ENCODE measurements at regions not wholly inside any gene's neighbourhood (a gene's known extent, or its start where the extent isn't known, plus 50 kb on each side); places are given as distances from the start of the nearest gene placed in this dataset.
"Not testable (repeated sequence)": the region's sequence is repeated elsewhere in the genome, so short reads cannot be mapped to it uniquely, and the experiment has no call there.

DNA sequence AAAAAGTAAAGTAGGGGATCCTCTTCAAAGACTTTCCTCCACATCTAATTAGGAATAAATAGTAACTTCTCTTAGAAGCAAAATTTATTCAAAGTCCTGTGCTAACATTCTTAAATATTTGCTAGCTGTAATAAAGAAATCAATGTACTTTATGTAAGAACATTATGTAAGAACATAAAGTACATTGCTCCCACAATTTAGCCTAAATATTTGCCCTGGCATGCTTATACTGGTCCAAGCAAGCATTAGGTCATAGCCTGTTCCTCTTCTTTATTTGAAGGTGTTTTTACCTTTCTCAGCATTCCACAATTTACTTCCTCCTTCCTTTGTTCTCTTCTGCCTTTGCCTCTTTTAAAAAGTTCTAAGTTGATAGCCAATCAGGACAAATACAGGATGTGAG, 1480.5 kb upstream of the TENM4 start:
- H4K91ac ChIP-seq (ENCODE audit: low read depth, low read length); H2BK120ac ChIP-seq (ENCODE audit: insufficient read depth, low read length, poor library complexity); H4K12ac ChIP-seq (ENCODE audit: low read depth, low read length); H3K4me2 ChIP-seq (ENCODE audit: low read length); H3K4me1 ChIP-seq (ENCODE audit: control insufficient read depth in 1 of 2, insufficient read depth in 2 of 2, low read length in 2 of 2); H4K8ac ChIP-seq (ENCODE audit: low read depth, low read length); H3K79me2 ChIP-seq (ENCODE audit: control insufficient read depth, insufficient read depth, low read length, poor library complexity); H3K36me3 ChIP-seq (ENCODE audit: control insufficient read depth in 1 of 2, insufficient read depth in 2 of 2, low read length in 2 of 2); H2AFZ ChIP-seq (ENCODE audit: insufficient read depth, low read length, poor library complexity); DNase-seq; H2BK12ac ChIP-seq (ENCODE audit: low read length); H3K27me3 ChIP-seq (ENCODE audit: insufficient read depth, low read length); H3K4me3 ChIP-seq (ENCODE audit: low read depth, low read length); H3K23ac ChIP-seq (ENCODE audit: low read length); H3K79me1 ChIP-seq (ENCODE audit: low read length); H3K9me3 ChIP-seq (ENCODE audit: insufficient read depth, low read depth, low read length); H3K9ac ChIP-seq (ENCODE audit: low read length); H3K4ac ChIP-seq (ENCODE audit: low read depth, low read length); H3K27ac ChIP-seq (ENCODE audit: low read depth, low read length); H2AK5ac ChIP-seq (ENCODE audit: low read length); H3K14ac ChIP-seq (ENCODE audit: low read length); H3K18ac ChIP-seq (ENCODE audit: low read length); H2BK5ac ChIP-seq (ENCODE audit: low read depth, low read length, poor library complexity): not testable (repeated sequence)

GRCh38 chr11:80916173-80916798, 1475.5 kb upstream of the TENM4 start:
- H2BK120ac ChIP-seq (ENCODE audit: insufficient read depth, low read length, poor library complexity), result no peak overlapping the region

GRCh38 chr11:80914311-80914710, 1473.5 kb upstream of the TENM4 start:
- Histone ChIP-seq H3K27ac (ENCODE audit: low read depth, low read length) (no peak overlapping the region), H3K27me3 (ENCODE audit: insufficient read depth, low read length) (no peaks in the 10 kb centered on the region), H3K9me3 (ENCODE audit: insufficient read depth, low read depth, low read length) (no peaks in the 10 kb centered on the region), H3K79me1 (ENCODE audit: low read length) (no peaks in the 10 kb centered on the region), H2BK120ac (ENCODE audit: insufficient read depth, low read length, poor library complexity) (no peak overlapping the region), H2BK12ac (ENCODE audit: low read length) (no peak overlapping the region), H4K8ac (ENCODE audit: low read depth, low read length) (no peak overlapping the region), H3K36me3 (ENCODE audit: control insufficient read depth in 1 of 2, insufficient read depth in 2 of 2, low read length in 2 of 2) (no peaks in the 10 kb centered on the region), H3K4me3 (ENCODE audit: low read depth, low read length) (no peak overlapping the region), H3K4ac (ENCODE audit: low read depth, low read length) (no peak overlapping the region), H4K91ac (ENCODE audit: low read depth, low read length) (no peak overlapping the region), H2AFZ (ENCODE audit: insufficient read depth, low read length, poor library complexity) (no peak overlapping the region), H3K14ac (ENCODE audit: low read length) (no peak overlapping the region), H4K12ac (ENCODE audit: low read depth, low read length) (no peak overlapping the region), H3K23ac (ENCODE audit: low read length) (no peak overlapping the region), H3K4me2 (ENCODE audit: low read length) (no peak overlapping the region), H3K79me2 (ENCODE audit: control insufficient read depth, insufficient read depth, low read length, poor library complexity) (no peaks in the 10 kb centered on the region), H3K18ac (ENCODE audit: low read length) (no peak overlapping the region), H3K9ac (ENCODE audit: low read length) (no peak overlapping the region), H3K4me1 (ENCODE audit: control insufficient read depth in 1 of 2, insufficient read depth in 2 of 2, low read length in 2 of 2) (no peaks in the 10 kb centered on the region), H2AK5ac (ENCODE audit: low read length) (no peak overlapping the region), H2BK5ac (ENCODE audit: low read depth, low read length, poor library complexity) (no peak overlapping the region)
- WGBS (ENCODE audit: extremely low coverage, insufficient coverage, insufficient read length), result no CpG with 5 or more reads among the region's 1 CpG
- DNase-seq, result no peak

More at GRCh38 chr11:80916173-80916798, 1475.5 kb upstream of the TENM4 start:
- WGBS (ENCODE audit: extremely low coverage, insufficient coverage, insufficient read length), result no CpG with 5 or more reads among the region's 1 CpG
- Histone ChIP-seq H4K12ac (ENCODE audit: low read depth, low read length) (no peak overlapping the region), H2BK5ac (ENCODE audit: low read depth, low read length, poor library complexity) (no peak overlapping the region), H3K4me1 (ENCODE audit: control insufficient read depth in 1 of 2, insufficient read depth in 2 of 2, low read length in 2 of 2) (no peaks in the 10 kb centered on the region), H3K18ac (ENCODE audit: low read length) (no peak overlapping the region), H3K4ac (ENCODE audit: low read depth, low read length) (no peak overlapping the region), H3K27ac (ENCODE audit: low read depth, low read length) (no peak overlapping the region), H3K36me3 (ENCODE audit: control insufficient read depth in 1 of 2, insufficient read depth in 2 of 2, low read length in 2 of 2) (no peaks in the 10 kb centered on the region), H2BK12ac (ENCODE audit: low read length) (no peak overlapping the region), H3K23ac (ENCODE audit: low read length) (no peak overlapping the region), H3K4me3 (ENCODE audit: low read depth, low read length) (no peak overlapping the region), H2AFZ (ENCODE audit: insufficient read depth, low read length, poor library complexity) (no peak overlapping the region), H3K79me1 (ENCODE audit: low read length) (no peaks in the 10 kb centered on the region), H3K9me3 (ENCODE audit: insufficient read depth, low read depth, low read length) (no peaks in the 10 kb centered on the region), H2AK5ac (ENCODE audit: low read length) (no peak overlapping the region), H3K27me3 (ENCODE audit: insufficient read depth, low read length) (no peaks in the 10 kb centered on the region), H4K8ac (ENCODE audit: low read depth, low read length) (no peak overlapping the region), H3K79me2 (ENCODE audit: control insufficient read depth, insufficient read depth, low read length, poor library complexity) (no peaks in the 10 kb centered on the region), H4K91ac (ENCODE audit: low read depth, low read length) (no peak overlapping the region), H3K4me2 (ENCODE audit: low read length) (no peak overlapping the region), H3K14ac (ENCODE audit: low read length) (no peak overlapping the region), H3K9ac (ENCODE audit: low read length) (no peak overlapping the region)
- no peak for DNase-seq

GRCh38 chr11:80911666-80912065, 1470.8 kb upstream of the TENM4 start:
- Histone ChIP-seq H2BK120ac (ENCODE audit: insufficient read depth, low read length, poor library complexity) (no peak overlapping the region), H3K36me3 (ENCODE audit: control insufficient read depth in 1 of 2, insufficient read depth in 2 of 2, low read length in 2 of 2) (no peaks in the 10 kb centered on the region), H3K9me3 (ENCODE audit: insufficient read depth, low read depth, low read length) (no peaks in the 10 kb centered on the region), H2BK12ac (ENCODE audit: low read length) (no peak overlapping the region), H3K79me2 (ENCODE audit: control insufficient read depth, insufficient read depth, low read length, poor library complexity) (no peaks in the 10 kb centered on the region), H3K4me2 (ENCODE audit: low read length) (no peak overlapping the region), H3K79me1 (ENCODE audit: low read length) (no peaks in the 10 kb centered on the region), H2BK5ac (ENCODE audit: low read depth, low read length, poor library complexity) (no peak overlapping the region), H3K4me3 (ENCODE audit: low read depth, low read length) (no peak overlapping the region), H3K27ac (ENCODE audit: low read depth, low read length) (no peak overlapping the region), H2AK5ac (ENCODE audit: low read length) (no peak overlapping the region), H3K27me3 (ENCODE audit: insufficient read depth, low read length) (no peaks in the 10 kb centered on the region), H2AFZ (ENCODE audit: insufficient read depth, low read length, poor library complexity) (no peak overlapping the region), H3K14ac (ENCODE audit: low read length) (no peak overlapping the region), H3K4me1 (ENCODE audit: control insufficient read depth in 1 of 2, insufficient read depth in 2 of 2, low read length in 2 of 2) (no peaks in the 10 kb centered on the region), H3K9ac (ENCODE audit: low read length) (no peak overlapping the region), H4K8ac (ENCODE audit: low read depth, low read length) (no peak overlapping the region), H3K23ac (ENCODE audit: low read length) (no peak overlapping the region), H3K18ac (ENCODE audit: low read length) (no peak overlapping the region), H4K91ac (ENCODE audit: low read depth, low read length) (no peak overlapping the region), H3K4ac (ENCODE audit: low read depth, low read length) (no peak overlapping the region), H4K12ac (ENCODE audit: low read depth, low read length) (no peak overlapping the region)
- WGBS (ENCODE audit: extremely low coverage, insufficient coverage, insufficient read length), result no CpG with 5 or more reads among the region's 1 CpG
- DNase-seq, result no peak

All from trophoblast cell (in vitro differentiated cells and primary cell).